Rectal smooth muscle tissue (tissue), 1 donor: ENCODE measurements at regions not wholly inside any gene's neighbourhood (a gene's known extent, or its start where the extent isn't known, plus 50 kb on each side); places are given as distances from the start of the nearest gene placed in this dataset.

Source experiments
- H3K27ac ChIP-seq: one replicate; pipeline ENCODE4 v1.7.0; 2013; ENCODE audit warnings: low read depth, low read length, inconsistent platforms
- H3K27me3 ChIP-seq: one replicate; pipeline ENCODE4 v1.7.0; 2013; ENCODE audit warnings: low read length; ENCODE audit not compliant: control insufficient read depth, insufficient read depth
- H3K36me3 ChIP-seq: one replicate; pipeline ENCODE4 v1.7.0; 2013; ENCODE audit warnings: low read length; ENCODE audit not compliant: control insufficient read depth, insufficient read depth
- H3K4me1 ChIP-seq: one replicate; pipeline ENCODE4 v1.7.0; 2013; ENCODE audit warnings: low read length; ENCODE audit not compliant: control insufficient read depth, insufficient read depth
- H3K4me3 ChIP-seq: one replicate; pipeline ENCODE4 v1.7.0; 2013; ENCODE audit warnings: low read length
- H3K9ac ChIP-seq: one replicate; pipeline ENCODE4 v1.7.0; 2013; ENCODE audit warnings: low read length

DNA sequence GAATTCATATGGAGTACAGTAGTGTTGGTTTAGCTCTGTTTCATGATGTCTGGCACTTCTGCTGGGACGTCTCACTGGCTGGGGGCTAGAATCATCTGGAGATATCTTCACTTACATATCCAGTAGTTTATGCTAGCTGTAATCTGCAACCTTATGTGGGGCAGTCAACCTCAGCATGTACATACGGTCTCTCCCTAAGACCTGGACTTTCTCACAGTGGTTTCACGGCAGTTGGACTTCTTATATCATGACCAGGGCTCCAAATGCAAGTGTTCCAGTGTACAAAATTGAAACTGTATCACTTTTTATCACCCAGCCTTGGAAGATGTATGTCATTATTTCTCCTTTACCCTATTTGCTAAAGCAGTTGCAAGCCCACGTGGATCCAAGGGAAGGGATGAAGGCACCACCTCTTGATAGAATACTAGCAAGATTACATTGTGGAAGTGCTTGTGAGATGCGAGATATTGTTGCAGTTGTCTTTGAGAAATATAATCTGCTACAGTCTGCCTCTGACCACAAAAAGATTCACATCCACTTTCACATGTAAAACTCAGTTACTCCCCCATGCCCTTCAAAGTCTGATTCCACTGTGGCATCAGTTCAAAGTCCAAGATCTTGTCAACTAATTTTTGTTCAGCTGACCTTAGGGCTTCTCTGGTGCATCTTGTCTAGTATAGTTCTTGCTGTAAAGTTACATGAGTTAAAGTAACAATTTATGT lies 316.6 kb upstream of the NCAM1 start:
- Histone ChIP-seq H3K4me3 (no peak overlapping the region), H3K27ac (no peak overlapping the region), H3K36me3 (no peaks in the 10 kb centered on the region), H3K27me3 (no peaks in the 10 kb centered on the region), H3K9ac (no peak overlapping the region), H3K4me1 (no peaks in the 10 kb centered on the region)

DNA sequence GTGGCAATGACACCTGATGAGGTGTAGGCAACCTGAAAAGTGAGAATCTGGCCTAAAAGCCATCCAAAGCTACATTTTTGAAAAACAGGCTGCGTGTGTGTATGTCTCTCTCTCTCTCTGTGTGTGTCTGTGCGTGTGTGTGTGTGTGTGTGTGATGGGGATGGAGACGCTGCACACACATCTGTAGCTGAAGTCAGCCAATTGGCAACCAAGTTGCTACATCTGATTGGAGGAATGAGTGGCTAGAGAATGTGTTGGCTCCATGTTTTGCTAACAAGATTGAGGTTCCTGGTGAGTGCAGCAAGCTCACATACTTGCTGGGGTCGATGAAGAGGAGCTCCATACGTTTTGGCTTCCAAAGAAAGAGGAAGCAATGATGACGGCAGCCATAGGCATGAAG lies 311.4 kb upstream of the NCAM1 start:
- Histone ChIP-seq H3K27ac (no peak overlapping the region), H3K4me3 (no peak overlapping the region), H3K4me1 (no peaks in the 10 kb centered on the region), H3K36me3 (no peaks in the 10 kb centered on the region), H3K9ac (no peak overlapping the region), H3K27me3 (no peaks in the 10 kb centered on the region)

DNA sequence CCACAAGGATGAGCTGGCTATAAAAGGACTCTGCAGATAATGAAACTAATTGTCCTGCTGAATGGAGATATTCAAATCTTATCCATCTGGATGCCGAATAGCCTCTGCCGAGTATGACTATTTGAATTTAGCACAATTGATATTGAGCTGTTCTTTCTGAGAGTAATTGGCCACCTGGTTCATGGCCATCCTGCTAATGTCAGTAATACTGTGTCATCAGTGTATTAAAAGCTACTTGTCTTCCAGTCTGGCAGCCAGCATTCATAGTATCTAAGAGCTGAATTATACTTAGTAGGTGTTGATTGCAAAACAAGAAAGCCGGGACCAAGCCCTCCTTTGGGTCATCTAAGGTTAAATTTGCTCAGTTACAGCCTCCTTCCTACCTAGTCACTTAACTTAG lies 310.7 kb upstream of the NCAM1 start:
- Histone ChIP-seq H3K36me3 (no peaks in the 10 kb centered on the region), H3K27ac (no peak overlapping the region), H3K9ac (no peak overlapping the region), H3K27me3 (no peaks in the 10 kb centered on the region), H3K4me1 (no peaks in the 10 kb centered on the region), H3K4me3 (no peak overlapping the region)

DNA sequence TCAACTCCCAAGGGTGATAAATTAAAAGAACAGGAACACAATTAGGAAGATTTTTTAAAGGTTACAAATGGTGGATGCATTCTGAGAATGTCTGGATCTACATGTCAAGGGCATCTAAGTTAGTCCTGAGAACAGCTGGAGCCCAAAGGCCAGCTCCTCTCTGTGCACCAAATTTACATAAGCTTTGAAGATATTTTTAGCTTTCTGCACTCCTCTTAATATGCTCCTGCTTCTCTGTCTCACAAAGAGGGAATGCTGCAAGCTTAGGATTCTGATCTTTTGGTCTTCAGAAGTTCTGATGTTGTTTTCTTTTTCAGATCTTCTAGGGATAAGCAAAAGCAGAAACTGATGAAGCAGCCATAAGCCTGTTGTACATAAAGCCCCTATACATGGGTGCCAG lies 309.8 kb upstream of the NCAM1 start:
- Histone ChIP-seq H3K4me3 (no peak overlapping the region), H3K36me3 (no peaks in the 10 kb centered on the region), H3K27me3 (no peaks in the 10 kb centered on the region), H3K4me1 (no peaks in the 10 kb centered on the region), H3K9ac (no peak overlapping the region), H3K27ac (no peak overlapping the region)

DNA sequence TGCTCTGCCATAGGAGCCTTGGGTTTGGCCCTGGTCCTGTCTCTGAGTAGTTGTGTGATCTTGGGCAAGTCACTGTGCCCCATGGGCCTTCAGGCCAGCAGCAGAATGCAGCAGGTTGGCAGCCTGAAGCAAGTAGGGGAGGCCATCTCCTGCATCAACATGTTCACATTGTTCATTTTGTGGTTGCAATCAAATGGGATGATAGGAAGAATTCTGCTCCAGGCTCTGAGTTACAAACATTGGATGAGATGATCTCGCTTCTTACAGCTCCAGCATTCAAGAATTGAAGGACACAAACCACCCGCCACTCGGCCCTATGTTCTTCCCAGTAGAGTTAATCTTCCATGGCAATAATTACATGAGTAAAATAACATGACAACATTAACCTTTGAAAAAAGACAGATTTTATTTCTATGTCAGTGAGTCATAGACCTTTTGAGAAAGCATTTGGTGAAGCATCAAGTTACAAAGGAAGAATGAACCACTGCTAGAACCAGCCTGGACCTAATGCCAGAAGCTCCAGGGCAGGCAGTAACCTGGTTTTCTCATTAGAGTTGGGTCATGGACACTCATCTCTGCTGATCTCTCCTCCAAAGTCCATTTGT lies 308.3 kb upstream of the NCAM1 start:
- no peaks in the 10 kb centered on the region for H3K27me3 ChIP-seq
- H3K36me3 ChIP-seq: no peaks in the 10 kb centered on the region
- no peak overlapping the region for H3K4me3 ChIP-seq
- H3K9ac ChIP-seq: no peak overlapping the region
- no peak overlapping the region for H3K27ac ChIP-seq
- H3K4me1 ChIP-seq: no peaks in the 10 kb centered on the region

DNA sequence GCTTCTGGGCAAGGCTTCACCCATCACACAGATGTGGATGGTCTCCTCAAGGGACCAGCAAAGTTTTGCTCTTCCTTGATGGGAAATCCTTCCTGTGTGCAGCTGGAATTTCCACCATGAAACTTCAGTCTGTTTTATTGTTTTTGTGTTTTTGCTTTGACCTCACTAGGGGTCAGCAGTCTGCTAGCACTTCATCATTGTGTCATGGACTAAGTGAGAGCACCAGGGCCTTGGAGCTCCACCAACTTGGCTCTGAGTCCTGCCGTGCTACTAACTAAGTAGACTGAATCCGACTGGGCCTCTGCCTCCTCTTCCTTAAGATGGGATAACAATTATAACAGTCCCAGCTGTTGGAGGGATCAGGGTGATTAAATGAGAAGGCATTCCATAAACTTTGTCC lies 305.8 kb upstream of the NCAM1 start:
- no peak overlapping the region for H3K4me3 ChIP-seq
- no peaks in the 10 kb centered on the region for H3K4me1 ChIP-seq
- no peak overlapping the region for H3K27ac ChIP-seq
- H3K27me3 ChIP-seq: no peaks in the 10 kb centered on the region
- no peak overlapping the region for H3K9ac ChIP-seq
- no peaks in the 10 kb centered on the region for H3K36me3 ChIP-seq

DNA sequence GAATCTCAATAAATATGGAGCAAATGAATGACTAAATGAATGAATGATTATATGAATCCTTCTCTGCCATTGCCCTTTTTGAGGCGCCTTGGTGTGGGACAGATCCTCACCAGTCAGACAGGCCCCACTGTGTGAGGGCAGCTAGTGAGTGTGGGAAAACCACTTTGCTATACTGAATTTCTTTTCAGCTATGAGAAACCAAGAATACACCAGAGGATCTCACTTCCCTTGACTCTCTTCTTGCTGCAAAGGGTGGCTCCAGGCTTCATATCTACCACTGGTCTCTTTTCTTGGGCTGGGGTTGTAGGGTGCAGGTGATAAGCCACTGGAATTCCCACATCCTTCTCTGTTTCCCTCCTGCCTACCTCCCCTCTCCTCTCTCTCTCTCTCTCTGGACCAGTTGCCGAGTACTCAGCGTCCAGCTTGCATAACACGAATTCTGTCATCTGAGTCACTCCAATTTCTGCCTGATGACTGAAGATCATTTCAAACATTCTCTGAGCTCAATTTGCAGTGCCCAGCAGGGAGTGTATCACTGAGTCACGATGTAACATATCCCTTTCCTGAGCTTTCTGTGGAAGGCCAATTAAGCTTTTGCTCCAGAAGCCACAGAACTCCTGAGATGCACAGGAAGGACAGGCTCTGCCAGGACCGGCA lies 304.3 kb upstream of the NCAM1 start:
- no peak overlapping the region for H3K4me3 ChIP-seq
- no peaks in the 10 kb centered on the region for H3K27me3 ChIP-seq
- no peak overlapping the region for H3K27ac ChIP-seq
- no peak overlapping the region for H3K9ac ChIP-seq
- H3K4me1 ChIP-seq: no peaks in the 10 kb centered on the region
- H3K36me3 ChIP-seq: no peaks in the 10 kb centered on the region

DNA sequence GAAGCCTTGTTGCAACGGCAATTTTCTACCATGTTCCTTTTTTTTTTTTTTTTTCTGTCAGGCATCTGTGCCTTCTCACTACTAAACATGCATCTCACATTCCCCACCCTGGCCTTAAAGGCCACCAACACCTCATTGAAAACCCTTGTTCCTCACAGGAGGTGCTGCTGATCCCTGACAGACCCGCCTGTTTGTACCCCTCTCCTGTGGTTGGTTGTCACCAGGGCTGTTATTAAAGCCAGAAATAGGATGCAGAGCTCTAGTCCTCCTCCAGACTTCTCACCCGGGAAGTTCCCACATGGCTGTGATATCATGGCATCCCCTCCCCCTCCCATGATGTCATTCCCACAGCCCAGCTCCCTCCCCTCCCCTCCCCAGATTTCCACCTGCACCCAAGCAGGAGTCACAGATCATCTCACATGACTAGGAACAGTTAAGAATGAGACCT lies 302.8 kb upstream of the NCAM1 start:
- H3K9ac ChIP-seq: no peak overlapping the region
- H3K4me3 ChIP-seq: no peak overlapping the region
- no peaks in the 10 kb centered on the region for H3K4me1 ChIP-seq
- no peaks in the 10 kb centered on the region for H3K36me3 ChIP-seq
- H3K27me3 ChIP-seq: no peaks in the 10 kb centered on the region
- H3K27ac ChIP-seq: no peak overlapping the region

GRCh38 chr11:112661146-112661545 lies 300.1 kb upstream of the NCAM1 start:
- Histone ChIP-seq H3K36me3 (no peaks in the 10 kb centered on the region), H3K9ac (no peak overlapping the region), H3K4me1 (no peaks in the 10 kb centered on the region), H3K27ac (no peak overlapping the region), H3K4me3 (no peak overlapping the region), H3K27me3 (no peaks in the 10 kb centered on the region)

- Histone ChIP-seq H3K36me3 (no peaks in the 10 kb centered on the region), H3K27ac (no peak overlapping the region), H3K27me3 (no peaks in the 10 kb centered on the region), H3K9ac (no peak overlapping the region), H3K4me1 (no peaks in the 10 kb centered on the region), H3K4me3 (no peak overlapping the region)
Measured at GRCh38 chr11:112661571-112661970, 299.6 kb upstream of the NCAM1 start.

DNA sequence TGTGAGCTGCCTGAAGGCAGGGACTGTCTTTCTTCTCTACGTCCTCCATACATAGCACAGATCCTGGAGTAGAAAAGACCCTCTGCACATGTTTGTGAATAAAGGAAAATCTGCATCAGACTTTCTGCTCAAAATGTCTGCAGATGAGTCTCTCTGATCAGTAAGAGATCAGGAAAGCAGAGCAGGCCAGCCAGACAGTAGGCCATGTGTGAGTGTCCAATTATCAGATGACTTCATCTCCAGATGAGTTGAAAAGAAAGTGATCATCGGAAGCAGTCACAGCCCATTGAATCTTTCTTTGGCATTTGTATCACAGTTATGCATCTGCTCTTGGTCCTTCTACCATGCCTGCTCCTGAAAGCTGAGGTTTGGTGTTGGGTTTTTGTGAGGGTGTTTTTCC lies 298.7 kb upstream of the NCAM1 start:
- H3K9ac ChIP-seq: no peak overlapping the region
- H3K27me3 ChIP-seq: no peaks in the 10 kb centered on the region
- no peaks in the 10 kb centered on the region for H3K36me3 ChIP-seq
- H3K4me3 ChIP-seq: no peak overlapping the region
- no peaks in the 10 kb centered on the region for H3K4me1 ChIP-seq
- H3K27ac ChIP-seq: no peak overlapping the region

DNA sequence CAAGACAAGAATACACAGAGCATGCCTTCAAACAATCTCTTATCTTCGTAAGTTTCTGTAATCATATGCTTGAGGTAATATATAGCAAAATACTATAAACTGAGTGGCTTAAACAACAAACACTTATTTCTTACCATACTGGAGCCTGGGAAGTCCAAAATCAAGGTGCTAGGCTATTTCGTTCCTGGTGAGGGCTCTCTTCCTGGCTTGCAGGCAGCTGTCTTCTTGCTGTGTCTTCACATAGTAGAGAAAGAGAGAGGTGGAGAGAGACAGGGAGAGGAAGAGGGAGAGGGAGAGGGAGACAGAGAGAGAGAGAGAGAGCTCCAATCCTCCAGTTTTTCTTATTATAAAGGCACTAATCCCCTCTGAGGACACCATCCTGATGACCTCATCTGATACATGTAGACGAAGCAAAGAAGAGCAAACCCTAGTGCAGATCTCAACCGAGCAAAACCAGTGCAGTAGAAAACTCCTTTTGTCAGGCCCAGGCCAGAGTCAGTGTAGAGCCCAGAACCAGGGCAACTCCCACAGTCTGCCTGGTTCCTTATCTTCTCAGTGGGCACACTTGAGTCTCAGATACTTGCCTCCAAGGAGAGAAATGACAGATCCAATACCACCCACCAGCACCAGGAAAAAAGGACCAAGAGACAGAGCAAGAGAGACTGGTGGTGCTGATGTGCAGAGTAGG lies 297.1 kb upstream of the NCAM1 start:
- Histone ChIP-seq H3K9ac (no peak overlapping the region), H3K27me3 (no peaks in the 10 kb centered on the region), H3K4me1 (no peaks in the 10 kb centered on the region), H3K36me3 (no peaks in the 10 kb centered on the region), H3K4me3 (no peak overlapping the region), H3K27ac (no peak overlapping the region)
